Mesenchymal stem cell (in vitro differentiated cells and primary cell): ENCODE measurements at regions not wholly inside any gene's neighbourhood (a gene's known extent, or its start where the extent isn't known, plus 50 kb on each side); places are given as distances from the start of the nearest gene placed in this dataset.
A peak's percentile ranks its signal among the peaks of the same experiment; 100 is the strongest.

Experiments
- DNase-seq: peaks from one replicate; pipeline ENCODE4 v3.0.0-alpha.2; 2013
- H2AFZ ChIP-seq: one replicate; pipeline ENCODE4 v1.6.1; 2013; ENCODE audit warnings: low read depth, mild to moderate bottlenecking, control low read depth, inconsistent platforms, low read length, moderate library complexity
- H2AK5ac ChIP-seq: 2 replicates; pipeline ENCODE4 v1.6.1; 2013; ENCODE audit warnings: low read length, moderate library complexity, mild to moderate bottlenecking, inconsistent platforms; ENCODE audit not compliant: severe bottlenecking
- H2BK120ac ChIP-seq: one replicate; pipeline ENCODE4 v1.6.1; 2013; ENCODE audit warnings: low read depth, mild to moderate bottlenecking, inconsistent platforms, low read length, moderate library complexity
- H2BK12ac ChIP-seq, 2 experiments: one replicate each; pipeline ENCODE4 v1.6.1; 2013; ENCODE audit warnings: inconsistent platforms in 2 of 2, low read length in 2 of 2, mild to moderate bottlenecking in 2 of 2, moderate library complexity in 2 of 2, control low read depth in 1 of 2
- H2BK15ac ChIP-seq: one replicate; pipeline ENCODE4 v1.6.1; 2013; ENCODE audit warnings: mild to moderate bottlenecking, low read depth, inconsistent platforms; ENCODE audit not compliant: poor library complexity, severe bottlenecking
- H2BK5ac ChIP-seq: 2 replicates; pipeline ENCODE4 v1.6.1; 2013; ENCODE audit warnings: low read depth, mild to moderate bottlenecking, low read length, control low read depth, inconsistent platforms; ENCODE audit not compliant: poor library complexity, severe bottlenecking
- H3K14ac ChIP-seq, 2 experiments: one replicate each; pipeline ENCODE4 v1.6.1; 2013; ENCODE audit warnings: inconsistent platforms in 2 of 2, low read length in 2 of 2, control low read depth in 1 of 2, mild to moderate bottlenecking in 1 of 2, moderate library complexity in 1 of 2
- H3K18ac ChIP-seq, 2 experiments: one replicate each; pipeline ENCODE4 v1.6.1; 2013; ENCODE audit warnings: inconsistent platforms in 2 of 2, low read length in 2 of 2, control low read depth in 1 of 2, low read depth in 1 of 2, mild to moderate bottlenecking in 1 of 2
- H3K23ac ChIP-seq, 2 experiments: one replicate each; pipeline ENCODE4 v1.6.1; 2013; ENCODE audit warnings: inconsistent platforms in 2 of 2, low read length in 2 of 2, mild to moderate bottlenecking in 2 of 2, moderate library complexity in 2 of 2, control low read depth in 1 of 2
- H3K27ac ChIP-seq: 2 replicates; pipeline ENCODE4 v1.5.1; 2013; ENCODE audit warnings: mild to moderate bottlenecking, moderate library complexity, low read length, control low read depth, inconsistent platforms; ENCODE audit not compliant: poor library complexity, severe bottlenecking
- H3K27me3 ChIP-seq, 2 experiments: 2 replicates each; pipeline versions ENCODE4 v1.6.1 to v1.7.0; 2013; ENCODE audit warnings: low read length in 2 of 2, mild to moderate bottlenecking in 2 of 2, moderate library complexity in 2 of 2, control low read depth in 1 of 2, inconsistent platforms in 1 of 2; ENCODE audit not compliant: control insufficient read depth in 1 of 2, insufficient read depth in 1 of 2
- H3K36me3 ChIP-seq, 2 experiments: 2 replicates each; pipeline versions ENCODE4 v1.6.1 to v1.7.0; 2013; ENCODE audit warnings: low read length in 2 of 2, control low read depth in 1 of 2, inconsistent platforms in 1 of 2, low read depth in 1 of 2, mild to moderate bottlenecking in 1 of 2; ENCODE audit not compliant: insufficient read depth in 2 of 2, control insufficient read depth in 1 of 2
- H3K4ac ChIP-seq, 2 experiments: one replicate each; pipeline ENCODE4 v1.6.1; 2013; ENCODE audit warnings: inconsistent platforms in 2 of 2, low read length in 2 of 2, mild to moderate bottlenecking in 2 of 2, moderate library complexity in 2 of 2, control low read depth in 1 of 2, low read depth in 1 of 2
- H3K4me1 ChIP-seq: 2 replicates; pipeline ENCODE4 v1.6.1; 2013; ENCODE audit warnings: low read depth, low read length, control low read depth; ENCODE audit not compliant: control insufficient read depth, insufficient read depth
- H3K4me2 ChIP-seq: 2 replicates; pipeline ENCODE4 v1.6.1; 2013; ENCODE audit warnings: low read length, mild to moderate bottlenecking, inconsistent platforms; ENCODE audit not compliant: poor library complexity, severe bottlenecking
- H3K4me3 ChIP-seq, 2 experiments: 2 replicates each; pipeline versions ENCODE4 v1.5.1 to v1.7.0; 2013; ENCODE audit warnings: low read length in 2 of 2, mild to moderate bottlenecking in 2 of 2, control low read depth in 1 of 2, low read depth in 1 of 2; ENCODE audit not compliant: insufficient read depth in 1 of 2
- H3K79me1 ChIP-seq: replicated peaks from 2 replicates; pipeline ENCODE4 v1.6.1; 2013; ENCODE audit warnings: mild to moderate bottlenecking, control low read depth, low read length, inconsistent platforms; ENCODE audit not compliant: poor library complexity, severe bottlenecking
- H3K9ac ChIP-seq: 2 replicates; pipeline ENCODE4 v1.7.0; 2013; ENCODE audit warnings: mild to moderate bottlenecking, low read length, moderate library complexity
- H3K9me3 ChIP-seq: 2 replicates; pipeline ENCODE4 v1.7.0; 2013; ENCODE audit warnings: mild to moderate bottlenecking, low read length; ENCODE audit not compliant: control insufficient read depth
- H4K8ac ChIP-seq: one replicate; pipeline ENCODE4 v1.6.1; 2013; ENCODE audit warnings: inconsistent platforms, mild to moderate bottlenecking, low read length, moderate library complexity
- H4K91ac ChIP-seq: one replicate; pipeline ENCODE4 v1.6.1; 2013; ENCODE audit warnings: mild to moderate bottlenecking, low read length, inconsistent platforms
- WGBS: methylation state at CpG from one replicate; pipeline ENCODE4 v1.1.7; 2013; ENCODE audit warnings: mixed read lengths; 5-methylcytosine and 5-hydroxymethylcytosine counted together

DNA sequence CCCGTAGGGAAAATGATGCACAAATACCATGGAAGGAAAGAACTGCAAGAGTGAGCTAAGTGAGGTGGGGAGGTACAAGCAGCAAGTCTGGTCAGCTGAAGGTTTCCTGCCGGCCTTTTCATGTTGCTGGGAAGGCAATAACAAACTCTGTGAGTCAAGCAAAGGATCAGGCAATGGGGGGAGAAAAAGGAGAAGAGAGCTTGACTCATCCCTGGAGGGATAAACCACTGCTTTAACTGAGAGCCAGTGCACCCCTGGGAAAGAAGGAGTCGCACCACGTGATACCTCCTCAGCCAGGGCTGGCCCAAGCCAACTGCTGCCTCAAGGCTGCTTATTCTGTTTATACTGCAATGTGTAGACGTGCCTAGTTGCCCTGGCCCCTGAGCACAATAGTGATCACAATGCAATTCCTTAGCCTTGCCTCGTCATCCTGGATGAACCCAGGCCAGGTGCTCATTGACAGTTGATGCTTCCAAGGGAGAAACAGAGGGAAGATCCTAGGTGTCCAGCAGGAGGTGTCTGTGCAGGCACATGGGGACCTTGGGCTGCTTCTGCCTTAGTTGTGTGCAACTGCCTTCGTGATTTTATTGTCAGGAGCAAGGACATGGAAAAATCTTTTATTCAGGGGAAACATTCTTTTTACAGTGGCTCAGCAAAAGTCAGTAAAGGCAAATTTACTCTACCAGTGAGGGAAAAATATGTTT, 203.0 kb upstream of the TUT7 start:
- Histone ChIP-seq H2BK5ac (no peak overlapping the region), H3K36me3 (no peaks in the 10 kb centered on the region), H3K18ac (no peak overlapping the region), H3K4me3 (no peak overlapping the region), H2AK5ac (no peak overlapping the region), H4K8ac (no peak overlapping the region), H3K27ac (no peak overlapping the region), H3K4ac (no peak overlapping the region), H3K23ac (no peak overlapping the region), H3K79me1 (no peaks in the 10 kb centered on the region), H3K9ac (peak overlapping the region; percentile 63), H4K91ac (no peak overlapping the region), H2BK120ac (no peak overlapping the region), H3K4me2 (no peak overlapping the region), H2AFZ (no peak overlapping the region), H2BK12ac (no peak overlapping the region), H3K27me3 (no peaks in the 10 kb centered on the region), H2BK15ac (no peak overlapping the region), H3K14ac (no peak overlapping the region), H3K4me1 (peaks cover 3% of the 10 kb centered on the region), H3K9me3 (no peaks in the 10 kb centered on the region)
- DNase-seq, result peak; percentile 78
- WGBS, result 64% methylated on average over 6 of the region's 7 CpGs

DNA sequence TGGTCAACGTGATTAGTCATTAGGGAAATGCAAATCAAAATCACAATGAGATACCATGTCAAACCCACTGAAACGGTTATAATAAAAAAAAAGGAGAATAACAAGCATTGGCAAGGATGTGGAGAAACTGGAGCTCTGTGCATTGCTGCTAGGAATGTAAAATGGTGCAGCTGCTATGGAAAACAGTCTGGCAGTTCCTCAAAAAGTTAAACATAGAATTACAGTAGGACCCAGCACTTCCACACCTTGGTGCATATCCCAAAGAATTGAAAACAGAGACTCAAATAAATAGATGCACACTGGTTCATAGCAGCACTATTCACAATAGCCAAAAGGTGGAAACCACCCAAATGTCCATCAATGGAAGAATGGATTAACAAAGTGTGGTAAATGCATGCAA, 201.5 kb upstream of the TUT7 start:
- Histone ChIP-seq H3K23ac (no peak overlapping the region), H4K8ac (no peak overlapping the region), H2BK15ac (no peak overlapping the region), H3K9me3 (no peaks in the 10 kb centered on the region), H2BK5ac (no peak overlapping the region), H2AK5ac (no peak overlapping the region), H3K4ac (no peak overlapping the region), H3K4me3 (no peak overlapping the region), H3K14ac (no peak overlapping the region), H3K27me3 (no peaks in the 10 kb centered on the region), H3K9ac (no peak overlapping the region), H3K18ac (no peak overlapping the region), H3K27ac (no peak overlapping the region), H3K4me1 (peaks cover 3% of the 10 kb centered on the region), H3K79me1 (no peaks in the 10 kb centered on the region), H2BK12ac (no peak overlapping the region), H4K91ac (no peak overlapping the region), H3K4me2 (no peak overlapping the region), H2AFZ (no peak overlapping the region), H2BK120ac (no peak overlapping the region), H3K36me3 (no peaks in the 10 kb centered on the region)
- DNase-seq, result no peak
- WGBS, result no CpG with 5 or more reads among the region's 2 CpGs

DNA sequence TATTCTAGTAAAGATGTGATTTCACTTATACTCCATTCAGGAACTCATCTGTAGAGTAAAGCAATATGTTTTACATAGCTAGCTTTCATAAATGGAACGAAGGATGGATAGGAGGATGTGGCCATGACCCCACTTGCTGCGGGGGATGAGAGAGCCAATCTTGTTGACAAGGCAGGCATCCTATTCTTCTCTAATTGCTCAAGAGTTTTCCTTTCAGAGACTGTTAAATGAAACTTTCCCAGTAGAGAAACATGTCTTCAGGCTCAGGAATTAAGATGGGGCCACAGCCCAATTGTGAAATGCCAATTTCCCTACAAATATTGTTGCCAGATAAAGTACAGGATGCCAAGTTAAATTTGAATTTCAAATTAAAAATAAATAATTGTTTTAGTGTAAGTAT, 196.2 kb upstream of the TUT7 start:
- Histone ChIP-seq H4K8ac (no peak overlapping the region), H2BK15ac (no peak overlapping the region), H3K4ac (no peak overlapping the region), H3K4me1 (no peaks in the 10 kb centered on the region), H3K9ac (peak overlapping the region; percentile 74), H2AFZ (no peak overlapping the region), H3K4me2 (no peak overlapping the region), H2BK120ac (no peak overlapping the region), H4K91ac (no peak overlapping the region), H3K18ac (no peak overlapping the region), H2BK12ac (no peak overlapping the region), H3K23ac (no peak overlapping the region), H3K14ac (no peak overlapping the region), H3K79me1 (no peaks in the 10 kb centered on the region), H2BK5ac (no peak overlapping the region), H3K9me3 (no peaks in the 10 kb centered on the region), H3K27me3 (no peaks in the 10 kb centered on the region), H3K4me3 (peak overlapping the region in 1 of 2 experiments; percentile 45), H3K36me3 (no peaks in the 10 kb centered on the region), H2AK5ac (no peak overlapping the region), H3K27ac (no peak overlapping the region)
- DNase-seq, result no peak
- 90% methylated on average over 2 of the region's 2 CpGs for WGBS

DNA sequence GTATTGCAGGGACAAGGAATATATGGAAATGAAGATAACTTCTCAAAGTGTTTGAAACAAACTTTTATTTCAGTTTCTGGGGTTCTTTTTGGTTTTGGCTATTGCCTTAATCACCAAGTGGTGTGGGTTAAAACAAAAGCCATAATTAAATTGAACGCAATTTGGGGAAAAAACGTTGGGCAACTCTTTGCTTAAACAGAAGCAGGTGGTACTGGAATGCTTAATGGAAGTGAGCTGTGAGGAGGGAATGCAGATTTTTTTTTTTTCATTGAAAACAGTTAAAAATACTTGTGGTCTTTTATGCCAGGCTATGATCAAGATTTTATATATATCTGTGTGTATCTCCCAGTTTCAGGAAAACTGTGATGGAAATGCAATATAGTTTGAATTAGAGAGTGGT, 195.7 kb upstream of the TUT7 start:
- Histone ChIP-seq H4K8ac (no peak overlapping the region), H2AK5ac (no peak overlapping the region), H2BK15ac (no peak overlapping the region), H3K4me1 (no peaks in the 10 kb centered on the region), H3K27me3 (no peaks in the 10 kb centered on the region), H3K79me1 (no peaks in the 10 kb centered on the region), H2BK12ac (no peak overlapping the region), H3K36me3 (no peaks in the 10 kb centered on the region), H3K27ac (no peak overlapping the region), H3K14ac (no peak overlapping the region), H3K4me3 (peak overlapping the region in 1 of 2 experiments; percentile 45), H3K4me2 (no peak overlapping the region), H3K23ac (no peak overlapping the region), H3K18ac (no peak overlapping the region), H4K91ac (no peak overlapping the region), H2BK5ac (no peak overlapping the region), H3K9me3 (no peaks in the 10 kb centered on the region), H3K9ac (peak overlapping the region; percentile 74), H2AFZ (no peak overlapping the region), H3K4ac (no peak overlapping the region), H2BK120ac (no peak overlapping the region)
- WGBS, result 76% methylated on average over 2 of the region's 2 CpGs
- DNase-seq, result no peak
